HCT116 (cell line): ENCODE measurements at regions not wholly inside any gene's neighbourhood (a gene's known extent, or its start where the extent isn't known, plus 50 kb on each side); places are given as distances from the start of the nearest gene placed in this dataset.

Experiments used
- ATAC-seq: fragments of 200-7000 bp; cut with Tn5 transposase; 2 replicates; pipeline ENCODE4 v1.9.1; 2020; ENCODE audit warnings: mild to moderate bottlenecking, moderate library complexity
- BruUV-seq: library from RNA; stranded (reverse); fragments of 400-500 nt; replicated peaks from 2 replicates; lab custom pipeline; 2021; lab: Mats Ljungman, UMichigan
- CTCF ChIA-PET: fragments of 300-600 bp; sonication (Branson Sonifier 250); formaldehyde crosslinking; loops from one replicate; lab custom pipeline; 2021; ENCODE audit warnings: antibody characterized with exemption; lab: Charles Lee
- POLR2A ChIA-PET: fragments of 300-600, 350-600 bp; sonication (Branson Sonifier 250); formaldehyde crosslinking; loops from one replicate; lab custom pipeline; 2021; ENCODE audit warnings: antibody characterized with exemption; lab: Charles Lee
- RAD21 ChIA-PET, 2 experiments: fragments of 300-600 bp; sonication (Branson Sonifier 250); formaldehyde crosslinking; loops; one replicate each; lab custom pipeline; 2023; ENCODE audit warnings: low total read pairs in 2 of 2; ENCODE audit not compliant: uncharacterized antibody in 2 of 2, unreplicated experiment in 2 of 2, low non-redundant PET in 1 of 2; lab: Charles Lee
- DNase-seq: peaks from one replicate; pipeline ENCODE4 v3.0.0-alpha.2; 2010; ENCODE audit warnings: low read depth, low spot score
- H2AFZ ChIP-seq: fragments of 200-600 bp; shearing (Covaris generic), sonication (generic); 2 replicates; pipeline ENCODE4 v1.6.1; 2017; ENCODE audit warnings: low read depth, mixed run types, mixed read lengths, antibody characterized with exemption, low read length; ENCODE audit not compliant: poor library complexity, severe bottlenecking
- H3K27ac ChIP-seq: 2 replicates; pipeline ENCODE4 v1.5.1; 2012; ENCODE audit warnings: low read depth, low read length
- H3K27me3 ChIP-seq: fragments of 200-600 bp; sonication (generic); 2 replicates; pipeline ENCODE4 v1.6.1; 2016; ENCODE audit warnings: mixed run types, low read length, mixed read lengths; ENCODE audit not compliant: insufficient read depth
- H3K36me3 ChIP-seq, 2 experiments: fragments of 200-500 bp in 1 of 2; fragments of 200-600 bp in 1 of 2; sonication (Bioruptor generic) in 1 of 2; sonication (generic) in 1 of 2; 2 replicates each; pipeline versions ENCODE4 v1.5.1 to v1.6.1; 2014 to 2016; ENCODE audit warnings: low read length in 2 of 2, inconsistent platforms in 1 of 2, mixed read lengths in 1 of 2, mixed run types in 1 of 2; ENCODE audit not compliant: insufficient read depth in 2 of 2, control insufficient read depth in 1 of 2
- H3K4me1 ChIP-seq, 2 experiments: fragments of 200-600 bp in 1 of 2; sonication (generic) in 1 of 2; 2 replicates each; pipeline versions ENCODE4 v1.5.1 to v1.6.1; 2012 to 2017; ENCODE audit warnings: low read length in 2 of 2, inconsistent platforms in 1 of 2, mild to moderate bottlenecking in 1 of 2, mixed read lengths in 1 of 2, mixed run types in 1 of 2, moderate library complexity in 1 of 2; ENCODE audit not compliant: insufficient read depth in 2 of 2, control insufficient read depth in 1 of 2
- H3K4me2 ChIP-seq: fragments of 200-600 bp; sonication (generic); 2 replicates; pipeline ENCODE4 v1.6.1; 2017; ENCODE audit warnings: mixed run types, low read length, mixed read lengths
- H3K4me3 ChIP-seq, 2 experiments: fragments of 200-600 bp in 1 of 2; sonication (generic) in 1 of 2; replicated peaks in 1 of 2; 2 replicates each; pipeline ENCODE4 v1.5.1; 2011 to 2016; ENCODE audit warnings: low read length in 2 of 2, control low read depth in 1 of 2, low read depth in 1 of 2, mild to moderate bottlenecking in 1 of 2, mixed read lengths in 1 of 2, mixed run types in 1 of 2
- H3K79me2 ChIP-seq: fragments of 200-600 bp; sonication (generic); 2 replicates; pipeline ENCODE4 v1.6.1; 2017; ENCODE audit warnings: mild to moderate bottlenecking, mixed run types, low read length, moderate library complexity, mixed read lengths; ENCODE audit not compliant: insufficient read depth
- H3K9ac ChIP-seq: fragments of 200-600 bp; sonication (generic); 2 replicates; pipeline ENCODE4 v1.6.1; 2016; ENCODE audit warnings: low read length, mixed read lengths
- H3K9me2 ChIP-seq: fragments of 200-600 bp; sonication (generic), shearing (Covaris generic); 2 replicates; pipeline ENCODE4 v1.6.1; 2017; ENCODE audit warnings: mixed run types, mild to moderate bottlenecking, moderate library complexity; ENCODE audit not compliant: insufficient read depth
- H3K9me3 ChIP-seq, 2 experiments: fragments of 200-500 bp in 1 of 2; fragments of 200-600 bp in 1 of 2; sonication (Bioruptor generic) in 1 of 2; sonication (generic) in 1 of 2; 2 replicates each; pipeline ENCODE4 v1.6.1; 2014 to 2017; ENCODE audit warnings: low read length in 2 of 2, mixed read lengths in 2 of 2, inconsistent platforms in 1 of 2, low read depth in 1 of 2, mild to moderate bottlenecking in 1 of 2, mixed run types in 1 of 2, moderate library complexity in 1 of 2; ENCODE audit not compliant: control insufficient read depth in 1 of 2, insufficient read depth in 1 of 2
- H4K20me1 ChIP-seq: fragments of 200-600 bp; sonication (generic), shearing (Covaris generic); 2 replicates; pipeline ENCODE4 v1.6.1; 2017; ENCODE audit warnings: mixed run types, mild to moderate bottlenecking, moderate library complexity; ENCODE audit not compliant: insufficient read depth
- CBX3 ChIP-seq: IDR thresholded peaks from 2 replicates; pipeline ENCODE4 v1.6.1; 2012; ENCODE audit warnings: low read depth
- CEBPB ChIP-seq: IDR thresholded peaks from 2 replicates; pipeline ENCODE4 v1.6.1; 2012; ENCODE audit warnings: low read depth
- ELF1 ChIP-seq: IDR thresholded peaks from 2 replicates; pipeline ENCODE4 v1.6.1; 2012; ENCODE audit warnings: low read depth, borderline replicate concordance
- EZH2 ChIP-seq: fragments of 200-600 bp; sonication (generic); IDR thresholded peaks from 2 replicates; pipeline ENCODE4 v1.6.1; 2017; ENCODE audit warnings: antibody characterized with exemption, mixed run types
- FOSL1 ChIP-seq: IDR thresholded peaks from 2 replicates; pipeline ENCODE4 v1.6.1; 2012; ENCODE audit warnings: low read depth
- POLR2A ChIP-seq: IDR thresholded peaks from 2 replicates; pipeline ENCODE4 v1.7.0; 2011; ENCODE audit warnings: borderline replicate concordance; ENCODE audit not compliant: insufficient read depth, insufficient read length; ENCODE audit errors: extremely low read depth
- POLR2AphosphoS5 ChIP-seq: IDR thresholded peaks from 2 replicates; pipeline ENCODE4 v1.6.1; 2011; ENCODE audit warnings: mild to moderate bottlenecking, low read depth, low read length, moderate library complexity
- SIN3A ChIP-seq: IDR thresholded peaks from 2 replicates; pipeline ENCODE4 v1.6.1; 2012; ENCODE audit warnings: low read depth
- SP1 ChIP-seq: IDR thresholded peaks from 2 replicates; pipeline ENCODE4 v1.6.1; 2012; ENCODE audit warnings: low read depth
- SRF ChIP-seq: IDR thresholded peaks from 2 replicates; pipeline ENCODE4 v1.6.1; 2012; ENCODE audit warnings: low read depth
- TCF7L2 ChIP-seq: IDR thresholded peaks from 2 replicates; pipeline ENCODE4 v1.7.0; 2011; ENCODE audit warnings: borderline replicate concordance, inconsistent platforms; ENCODE audit not compliant: insufficient read depth, insufficient read length; ENCODE audit errors: extremely low read depth
- YY1 ChIP-seq: IDR thresholded peaks from 2 replicates; pipeline ENCODE4 v1.6.1; 2011; ENCODE audit warnings: low read length, low read depth, moderate library complexity, mild to moderate bottlenecking; ENCODE audit not compliant: insufficient replicate concordance; ENCODE audit errors: extremely low read depth
- ZFX ChIP-seq: fragments of 450-650 bp; IDR thresholded peaks from 2 replicates; pipeline ENCODE4 v1.6.1; 2017
- ZNF274 ChIP-seq: fragments of 200-500 bp; sonication (Bioruptor generic); IDR thresholded peaks from 2 replicates; pipeline ENCODE4 v1.6.1; 2014; ENCODE audit warnings: mild to moderate bottlenecking, low read depth, low read length, inconsistent platforms
- intact Hi-C: fragments of 100-400 bp; cut with micrococcal nuclease; formaldehyde crosslinking; loops from 2 replicates; pipeline ENCODE4 v1.10.0; 2022
- TF ChIP-seq, protein P1 (sequence below): IDR thresholded peaks from 2 replicates; pipeline ENCODE4 v1.6.1; 2012; ENCODE audit warnings: low read depth
- TF ChIP-seq, protein P2 (sequence below), 3 experiments: fragments of 200-600 bp in 1 of 3; sonication (generic) in 1 of 3; IDR thresholded peaks in 2 of 3; conservative IDR thresholded peaks in 1 of 3; 2 replicates each; pipeline ENCODE4 v1.5.1; 2012 to 2017; ENCODE audit warnings: low read depth in 2 of 3, low read length in 2 of 3, antibody characterized with exemption in 1 of 3, borderline replicate concordance in 1 of 3, control low read depth in 1 of 3, mild to moderate bottlenecking in 1 of 3, mixed read lengths in 1 of 3, mixed run types in 1 of 3, moderate library complexity in 1 of 3; ENCODE audit not compliant: insufficient read depth in 1 of 3
- TF ChIP-seq, protein P3 (sequence below): IDR thresholded peaks from 2 replicates; pipeline ENCODE4 v1.6.1; 2012

DNA sequence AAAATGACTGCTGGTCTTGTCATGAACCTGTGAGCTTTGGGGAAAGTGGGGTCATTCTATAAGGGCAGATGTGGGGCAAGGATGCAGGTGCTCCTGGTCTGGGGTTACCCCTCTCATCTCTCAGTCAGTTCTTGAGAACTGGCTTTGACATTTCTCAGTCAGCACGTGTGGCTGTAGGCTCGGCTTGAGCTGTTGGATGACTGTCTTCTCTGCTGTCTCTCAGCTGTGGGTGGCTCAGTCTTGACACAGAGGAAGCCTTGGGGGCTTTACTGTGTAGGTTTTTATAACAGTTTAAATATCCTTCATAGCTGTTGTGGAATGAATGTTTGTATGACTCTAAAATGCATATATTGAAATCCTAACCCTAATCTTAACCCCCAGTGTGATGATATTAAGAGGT lies 296.4 kb upstream of the CELF4 start:
- ATAC-seq (no peak), DNase-seq (no peak)
- Histone ChIP-seq H3K4me1 (no peaks in the 10 kb centered on the region), H4K20me1 (no peaks in the 10 kb centered on the region), H3K9ac (no peak overlapping the region), H3K4me2 (no peak overlapping the region), H3K4me3 (no peak overlapping the region), H3K36me3 (no peaks in the 10 kb centered on the region), H3K27ac (no peak overlapping the region), H3K79me2 (no peaks in the 10 kb centered on the region), H3K27me3 (no peaks in the 10 kb centered on the region), H3K9me3 (peaks cover 0 to 4% of the 10 kb centered on the region in 2 experiments; a peak in 1 of 4 replicates), H2AFZ (no peak overlapping the region), H3K9me2 (no peaks in the 10 kb centered on the region)
- CTCF ChIA-PET, result no interaction called here
- no TSS peak for BruUV-seq
- RAD21 ChIA-PET, result no interaction called here
- TF ChIP-seq SIN3A, result no peak
- no peak for TF ChIP-seq SRF
- TF ChIP-seq FOSL1, result no peak
- no peak for TF ChIP-seq POLR2AphosphoS5
- no peak for TF ChIP-seq CBX3
- TF ChIP-seq, protein P1, sequence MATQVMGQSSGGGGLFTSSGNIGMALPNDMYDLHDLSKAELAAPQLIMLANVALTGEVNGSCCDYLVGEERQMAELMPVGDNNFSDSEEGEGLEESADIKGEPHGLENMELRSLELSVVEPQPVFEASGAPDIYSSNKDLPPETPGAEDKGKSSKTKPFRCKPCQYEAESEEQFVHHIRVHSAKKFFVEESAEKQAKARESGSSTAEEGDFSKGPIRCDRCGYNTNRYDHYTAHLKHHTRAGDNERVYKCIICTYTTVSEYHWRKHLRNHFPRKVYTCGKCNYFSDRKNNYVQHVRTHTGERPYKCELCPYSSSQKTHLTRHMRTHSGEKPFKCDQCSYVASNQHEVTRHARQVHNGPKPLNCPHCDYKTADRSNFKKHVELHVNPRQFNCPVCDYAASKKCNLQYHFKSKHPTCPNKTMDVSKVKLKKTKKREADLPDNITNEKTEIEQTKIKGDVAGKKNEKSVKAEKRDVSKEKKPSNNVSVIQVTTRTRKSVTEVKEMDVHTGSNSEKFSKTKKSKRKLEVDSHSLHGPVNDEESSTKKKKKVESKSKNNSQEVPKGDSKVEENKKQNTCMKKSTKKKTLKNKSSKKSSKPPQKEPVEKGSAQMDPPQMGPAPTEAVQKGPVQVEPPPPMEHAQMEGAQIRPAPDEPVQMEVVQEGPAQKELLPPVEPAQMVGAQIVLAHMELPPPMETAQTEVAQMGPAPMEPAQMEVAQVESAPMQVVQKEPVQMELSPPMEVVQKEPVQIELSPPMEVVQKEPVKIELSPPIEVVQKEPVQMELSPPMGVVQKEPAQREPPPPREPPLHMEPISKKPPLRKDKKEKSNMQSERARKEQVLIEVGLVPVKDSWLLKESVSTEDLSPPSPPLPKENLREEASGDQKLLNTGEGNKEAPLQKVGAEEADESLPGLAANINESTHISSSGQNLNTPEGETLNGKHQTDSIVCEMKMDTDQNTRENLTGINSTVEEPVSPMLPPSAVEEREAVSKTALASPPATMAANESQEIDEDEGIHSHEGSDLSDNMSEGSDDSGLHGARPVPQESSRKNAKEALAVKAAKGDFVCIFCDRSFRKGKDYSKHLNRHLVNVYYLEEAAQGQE, result no peak
- no peak for TF ChIP-seq ZNF274
- TF ChIP-seq, protein P2, sequence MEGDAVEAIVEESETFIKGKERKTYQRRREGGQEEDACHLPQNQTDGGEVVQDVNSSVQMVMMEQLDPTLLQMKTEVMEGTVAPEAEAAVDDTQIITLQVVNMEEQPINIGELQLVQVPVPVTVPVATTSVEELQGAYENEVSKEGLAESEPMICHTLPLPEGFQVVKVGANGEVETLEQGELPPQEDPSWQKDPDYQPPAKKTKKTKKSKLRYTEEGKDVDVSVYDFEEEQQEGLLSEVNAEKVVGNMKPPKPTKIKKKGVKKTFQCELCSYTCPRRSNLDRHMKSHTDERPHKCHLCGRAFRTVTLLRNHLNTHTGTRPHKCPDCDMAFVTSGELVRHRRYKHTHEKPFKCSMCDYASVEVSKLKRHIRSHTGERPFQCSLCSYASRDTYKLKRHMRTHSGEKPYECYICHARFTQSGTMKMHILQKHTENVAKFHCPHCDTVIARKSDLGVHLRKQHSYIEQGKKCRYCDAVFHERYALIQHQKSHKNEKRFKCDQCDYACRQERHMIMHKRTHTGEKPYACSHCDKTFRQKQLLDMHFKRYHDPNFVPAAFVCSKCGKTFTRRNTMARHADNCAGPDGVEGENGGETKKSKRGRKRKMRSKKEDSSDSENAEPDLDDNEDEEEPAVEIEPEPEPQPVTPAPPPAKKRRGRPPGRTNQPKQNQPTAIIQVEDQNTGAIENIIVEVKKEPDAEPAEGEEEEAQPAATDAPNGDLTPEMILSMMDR (IDR thresholded peaks at IDR 0.05 in 2 of 3, conservative IDR thresholded peaks at IDR 0.05 in 1 of 3; ENCODE audit: borderline replicate concordance in 1 of 3, insufficient read depth in 1 of 3, low read depth in 2 of 3, low read length in 2 of 3), result no peak
- no peak for TF ChIP-seq SP1
- TF ChIP-seq YY1, result no peak
- TF ChIP-seq TCF7L2, result no peak
- TF ChIP-seq, protein P3, sequence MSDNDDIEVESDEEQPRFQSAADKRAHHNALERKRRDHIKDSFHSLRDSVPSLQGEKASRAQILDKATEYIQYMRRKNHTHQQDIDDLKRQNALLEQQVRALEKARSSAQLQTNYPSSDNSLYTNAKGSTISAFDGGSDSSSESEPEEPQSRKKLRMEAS, result no peak
- TF ChIP-seq ELF1, result no peak
- TF ChIP-seq EZH2, result no peak
- no peak for TF ChIP-seq ZFX
- TF ChIP-seq POLR2A, result no peak
- no peak for TF ChIP-seq CEBPB
- intact Hi-C loops, result no loop called here
- POLR2A ChIA-PET, result no interaction called here
